IMR-90 (cell line): ENCODE measurements at regions not wholly inside any gene's neighbourhood (a gene's known extent, or its start where the extent isn't known, plus 50 kb on each side); places are given as distances from the start of the nearest gene placed in this dataset.

Source experiments
- ATAC-seq: fragments of 200-7000 bp; cut with Tn5 transposase; 2 replicates; pipeline ENCODE4 v1.9.1; 2020; ENCODE audit warnings: low read depth, mild to moderate bottlenecking, moderate library complexity
- BruUV-seq: library from RNA; stranded (reverse); fragments of 400-500 nt; replicated peaks from 2 replicates; lab custom pipeline; 2021; lab: Mats Ljungman, UMichigan
- CTCF ChIA-PET: fragments of 300-600 bp; formaldehyde crosslinking; extraction: SDS; loops from one replicate; lab custom pipeline; 2021; ENCODE audit warnings: antibody characterized with exemption; lab: Yijun Ruan, JAX
- POLR2A ChIA-PET: fragments of 300-600 bp; sonication (Branson Sonifier 250); formaldehyde crosslinking; loops from one replicate; lab custom pipeline; 2022; ENCODE audit warnings: antibody characterized with exemption; ENCODE audit not compliant: unreplicated experiment; lab: Charles Lee
- DNase-seq: peaks from one replicate; pipeline ENCODE4 v3.0.0; 2013
- H2AFZ ChIP-seq: replicated peaks from 2 replicates; pipeline ENCODE3; 2013; ENCODE audit warnings: low read length, mild to moderate bottlenecking; ENCODE audit not compliant: poor library complexity
- H2AK5ac ChIP-seq: 2 replicates; pipeline ENCODE4 v1.6.1; 2013; ENCODE audit warnings: low read depth, low read length, inconsistent platforms
- H2AK9ac ChIP-seq: replicated peaks from 2 replicates; pipeline ENCODE3; 2013; ENCODE audit warnings: mild to moderate bottlenecking, low read depth, low read length, moderate library complexity; ENCODE audit not compliant: poor library complexity
- H2BK120ac ChIP-seq: 2 replicates; pipeline ENCODE4 v1.6.1; 2013; ENCODE audit warnings: low read depth, low read length, inconsistent platforms
- H2BK15ac ChIP-seq: 3 replicates; pipeline ENCODE4 v1.6.1; 2013; ENCODE audit warnings: low read depth, low read length, inconsistent platforms
- H2BK20ac ChIP-seq: 2 replicates; pipeline ENCODE4 v1.6.1; 2013; ENCODE audit warnings: low read depth, mild to moderate bottlenecking, inconsistent platforms, low read length, moderate library complexity
- H2BK5ac ChIP-seq: 2 replicates; pipeline ENCODE4 v1.6.1; 2013; ENCODE audit warnings: mild to moderate bottlenecking, low read depth, low read length, inconsistent platforms; ENCODE audit not compliant: poor library complexity, severe bottlenecking
- H3K14ac ChIP-seq: replicated peaks from 2 replicates; pipeline ENCODE4 v1.6.1; 2013; ENCODE audit warnings: low read depth, low read length, inconsistent platforms
- H3K18ac ChIP-seq: 2 replicates; pipeline ENCODE4 v1.6.1; 2013; ENCODE audit warnings: low read depth, low read length, control low read depth
- H3K23ac ChIP-seq: 2 replicates; pipeline ENCODE4 v1.6.1; 2013; ENCODE audit warnings: low read depth, low read length, inconsistent platforms
- H3K27ac ChIP-seq: 2 replicates; pipeline ENCODE4 v1.5.1; 2013; ENCODE audit warnings: mild to moderate bottlenecking, control low read depth, low read length; ENCODE audit not compliant: insufficient read depth
- H3K27me3 ChIP-seq: 2 replicates; pipeline ENCODE4 v1.6.1; 2013; ENCODE audit warnings: low read length; ENCODE audit not compliant: control insufficient read depth, insufficient read depth
- H3K36me3 ChIP-seq: 2 replicates; pipeline ENCODE4 v1.6.1; 2013; ENCODE audit warnings: low read length, mixed read lengths; ENCODE audit not compliant: control insufficient read depth, insufficient read depth
- H3K4ac ChIP-seq: 2 replicates; pipeline ENCODE4 v1.6.1; 2013; ENCODE audit warnings: low read depth, low read length, inconsistent platforms
- H3K4me1 ChIP-seq: 2 replicates; pipeline ENCODE4 v1.6.1; 2013; ENCODE audit warnings: low read length, mixed read lengths; ENCODE audit not compliant: control insufficient read depth, insufficient read depth
- H3K4me2 ChIP-seq: 2 replicates; pipeline ENCODE4 v1.6.1; 2013; ENCODE audit warnings: low read depth, mild to moderate bottlenecking, control low read depth, low read length, moderate library complexity
- H3K4me3 ChIP-seq: 2 replicates; pipeline ENCODE4 v1.5.1; 2013; ENCODE audit warnings: low read depth, mild to moderate bottlenecking, control low read depth, low read length, moderate library complexity; ENCODE audit not compliant: insufficient read depth
- H3K56ac ChIP-seq: 2 replicates; pipeline ENCODE4 v1.6.1; 2013; ENCODE audit warnings: low read length, inconsistent platforms; ENCODE audit not compliant: insufficient read depth; ENCODE audit errors: extremely low read depth
- H3K79me1 ChIP-seq, 2 experiments: 2 replicates each; pipeline ENCODE4 v1.6.1; 2013; ENCODE audit warnings: low read length in 2 of 2, inconsistent platforms in 1 of 2, low read depth in 1 of 2
- H3K9ac ChIP-seq: 2 replicates; pipeline ENCODE4 v1.6.1; 2013; ENCODE audit warnings: low read depth, low read length, control low read depth
- H3K9me1 ChIP-seq: 2 replicates; pipeline ENCODE4 v1.6.1; 2013; ENCODE audit warnings: low read length, inconsistent platforms; ENCODE audit not compliant: insufficient read depth
- H3K9me3 ChIP-seq: 2 replicates; pipeline ENCODE4 v1.6.1; 2013; ENCODE audit warnings: low read length; ENCODE audit not compliant: control insufficient read depth, insufficient read depth
- H4K20me1 ChIP-seq: 2 replicates; pipeline ENCODE4 v1.6.1; 2013; ENCODE audit warnings: low read length, inconsistent platforms; ENCODE audit not compliant: insufficient read depth
- H4K5ac ChIP-seq: 2 replicates; pipeline ENCODE4 v1.6.1; 2013; ENCODE audit warnings: mild to moderate bottlenecking, low read depth, low read length, control low read depth
- H4K8ac ChIP-seq, 2 experiments: 2 replicates each; pipeline ENCODE4 v1.6.1; 2013; ENCODE audit warnings: low read depth in 2 of 2, low read length in 2 of 2, control low read depth in 1 of 2, inconsistent platforms in 1 of 2
- H4K91ac ChIP-seq: 2 replicates; pipeline ENCODE4 v1.6.1; 2013; ENCODE audit warnings: low read depth, low read length, inconsistent platforms; ENCODE audit not compliant: insufficient read depth
- CEBPB ChIP-seq: IDR thresholded peaks from 2 replicates; pipeline ENCODE4 v1.6.1; 2012; ENCODE audit warnings: low read depth, low read length, improper control_type of control experiment
- CHD1 ChIP-seq: IDR thresholded peaks from 2 replicates; pipeline ENCODE4 v1.6.1; 2012; ENCODE audit warnings: low read depth, low read length, improper control_type of control experiment
- CTCF ChIP-seq: conservative IDR thresholded peaks from 2 replicates; pipeline ENCODE4 v1.5.1; 2012; ENCODE audit warnings: mild to moderate bottlenecking, low read depth, low read length, improper control_type of control experiment
- ELK1 ChIP-seq: fragments of 150-350 bp; IDR thresholded peaks from 2 replicates; pipeline ENCODE4 v1.6.1; 2016; ENCODE audit warnings: low read depth, mild to moderate bottlenecking, low read length, moderate library complexity, borderline replicate concordance
- MAZ ChIP-seq: IDR thresholded peaks from 2 replicates; pipeline ENCODE4 v1.6.1; 2012; ENCODE audit warnings: low read depth, mild to moderate bottlenecking, low read length, improper control_type of control experiment, moderate library complexity, borderline replicate concordance
- POLR2A ChIP-seq: IDR thresholded peaks from 2 replicates; pipeline ENCODE4 v1.6.1; 2012; ENCODE audit warnings: mild to moderate bottlenecking, low read depth, low read length
- RAD21 ChIP-seq: IDR thresholded peaks from 2 replicates; pipeline ENCODE4 v1.6.1; 2012; ENCODE audit warnings: low read length, improper control_type of control experiment
- RCOR1 ChIP-seq: IDR thresholded peaks from 2 replicates; pipeline ENCODE4 v1.6.1; 2012; ENCODE audit warnings: mild to moderate bottlenecking, low read length, improper control_type of control experiment; ENCODE audit not compliant: insufficient replicate concordance
- USF2 ChIP-seq: fragments of 150-350 bp; IDR thresholded peaks from 2 replicates; pipeline ENCODE4 v1.6.1; 2017; ENCODE audit warnings: mild to moderate bottlenecking, antibody characterized with exemption, low read length, low read depth
- WGBS, 2 experiments: methylation state at CpG; one replicate each; pipeline versions ENCODE4 v1.1.5 to v1.1.7; 2013; ENCODE audit warnings: missing lambda C conversion rate in 2 of 2; ENCODE audit not compliant: insufficient read length in 1 of 2; ENCODE audit errors: extremely low coverage in 2 of 2; 5-methylcytosine and 5-hydroxymethylcytosine counted together
- dilution Hi-C: fragments of 300-500 bp; cut with HindIII; formaldehyde crosslinking; loops from one replicate; pipeline ENCODE4 v1.14.3; 2018; ENCODE audit warnings: low sequenced_read_pairs; ENCODE audit not compliant: unreplicated experiment
- in situ Hi-C: fragments of 300-500 bp; cut with MboI; formaldehyde crosslinking; loops from 3 replicates; pipeline ENCODE4 v1.14.3; 2019; ENCODE audit warnings: low sequenced_read_pairs, inconsistent platforms, mixed read lengths
- intact Hi-C: fragments of 100-400 bp; cut with micrococcal nuclease; formaldehyde crosslinking; loops from 2 replicates; pipeline ENCODE4 v1.10.0; 2022

GRCh38 chr5:174310243-174310642 lies 264.7 kb downstream of the NSG2 start:
- H2AK9ac ChIP-seq = no peak overlapping the region
- no peaks in the 10 kb centered on the region for H3K9me3 ChIP-seq
- intact Hi-C loops = loop anchor here (10.0 kb wide), 1 partner anchor 395 kb away; no protein-coding TSS in a partner anchor
- ChIA-PET POLR2A (no interaction called here), CTCF (interaction anchor here (0.7 kb wide), 1 partner anchor 847 kb away, joined by 3 read pairs; no protein-coding TSS in a partner anchor)
- dilution Hi-C loops = no loop called here
- peaks cover 2% of the 10 kb centered on the region; the same call in 1 of the 2 replicates for H3K4me1 ChIP-seq
- BruUV-seq = no TSS peak
- no peak overlapping the region for H3K4me3 ChIP-seq
- TF ChIP-seq MAZ (no peak), POLR2A (no peak), USF2 (no peak), RCOR1 (no peak), RAD21 (no peak), ELK1 (no peak), CTCF (no peak), CEBPB (no peak), CHD1 (no peak)
- no peaks in the 10 kb centered on the region for H3K79me1 ChIP-seq
- no peak overlapping the region for H2BK120ac ChIP-seq
- H3K14ac ChIP-seq = no peak overlapping the region
- H3K23ac ChIP-seq = no peak overlapping the region
- no peaks in the 10 kb centered on the region for H3K9me1 ChIP-seq
- WGBS, 2 experiments = 75% methylated on average over 4 of the region's 10 CpGs; no CpG with 5 or more reads in 1 of the 2 experiments
- H4K8ac ChIP-seq = no peak overlapping the region
- H3K36me3 ChIP-seq = no peaks in the 10 kb centered on the region
- no peak overlapping the region for H4K5ac ChIP-seq
- H3K4me2 ChIP-seq = no peak overlapping the region
- ATAC-seq = no peak
- H3K9ac ChIP-seq = no peak overlapping the region
- in situ Hi-C loops = loop anchor here (10.0 to 25.0 kb wide), 3 partner anchors 335 to 1148 kb away; no protein-coding TSS in a partner anchor
- H3K27ac ChIP-seq = no peak overlapping the region
- no peak overlapping the region for H2BK5ac ChIP-seq
- H2BK15ac ChIP-seq = no peak overlapping the region
- no peak overlapping the region for H3K4ac ChIP-seq
- no peak overlapping the region for H2AFZ ChIP-seq
- no peak overlapping the region for H3K18ac ChIP-seq
- H3K56ac ChIP-seq = no peak overlapping the region
- no peak overlapping the region for H4K91ac ChIP-seq
- no peak for DNase-seq
- H3K27me3 ChIP-seq = peaks cover 9% of the 10 kb centered on the region; the same call in 1 of the 2 replicates
- H4K20me1 ChIP-seq = no peaks in the 10 kb centered on the region
- no peak overlapping the region for H2BK20ac ChIP-seq
- no peak overlapping the region for H2AK5ac ChIP-seq
